IMR-90 (cell line): ENCODE measurements at regions not wholly inside any gene's neighbourhood (a gene's known extent, or its start where the extent isn't known, plus 50 kb on each side); places are given as distances from the start of the nearest gene placed in this dataset.

Experiments
- ATAC-seq: fragments of 200-7000 bp; cut with Tn5 transposase; 2 replicates; pipeline ENCODE4 v1.9.1; 2020; ENCODE audit warnings: low read depth, mild to moderate bottlenecking, moderate library complexity
- BruUV-seq: library from RNA; stranded (reverse); fragments of 400-500 nt; replicated peaks from 2 replicates; lab custom pipeline; 2021; lab: Mats Ljungman, UMichigan
- CTCF ChIA-PET: fragments of 300-600 bp; formaldehyde crosslinking; extraction: SDS; loops from one replicate; lab custom pipeline; 2021; ENCODE audit warnings: antibody characterized with exemption; lab: Yijun Ruan, JAX
- POLR2A ChIA-PET: fragments of 300-600 bp; sonication (Branson Sonifier 250); formaldehyde crosslinking; loops from one replicate; lab custom pipeline; 2022; ENCODE audit warnings: antibody characterized with exemption; ENCODE audit not compliant: unreplicated experiment; lab: Charles Lee
- DNase-seq: peaks from one replicate; pipeline ENCODE4 v3.0.0; 2013
- H2AFZ ChIP-seq: replicated peaks from 2 replicates; pipeline ENCODE3; 2013; ENCODE audit warnings: low read length, mild to moderate bottlenecking; ENCODE audit not compliant: poor library complexity
- H2AK5ac ChIP-seq: 2 replicates; pipeline ENCODE4 v1.6.1; 2013; ENCODE audit warnings: low read depth, low read length, inconsistent platforms
- H2AK9ac ChIP-seq: replicated peaks from 2 replicates; pipeline ENCODE3; 2013; ENCODE audit warnings: mild to moderate bottlenecking, low read depth, low read length, moderate library complexity; ENCODE audit not compliant: poor library complexity
- H2BK120ac ChIP-seq: 2 replicates; pipeline ENCODE4 v1.6.1; 2013; ENCODE audit warnings: low read depth, low read length, inconsistent platforms
- H2BK15ac ChIP-seq: 3 replicates; pipeline ENCODE4 v1.6.1; 2013; ENCODE audit warnings: low read depth, low read length, inconsistent platforms
- H2BK20ac ChIP-seq: 2 replicates; pipeline ENCODE4 v1.6.1; 2013; ENCODE audit warnings: low read depth, mild to moderate bottlenecking, inconsistent platforms, low read length, moderate library complexity
- H2BK5ac ChIP-seq: 2 replicates; pipeline ENCODE4 v1.6.1; 2013; ENCODE audit warnings: mild to moderate bottlenecking, low read depth, low read length, inconsistent platforms; ENCODE audit not compliant: poor library complexity, severe bottlenecking
- H3K14ac ChIP-seq: replicated peaks from 2 replicates; pipeline ENCODE4 v1.6.1; 2013; ENCODE audit warnings: low read depth, low read length, inconsistent platforms
- H3K18ac ChIP-seq: 2 replicates; pipeline ENCODE4 v1.6.1; 2013; ENCODE audit warnings: low read depth, low read length, control low read depth
- H3K23ac ChIP-seq: 2 replicates; pipeline ENCODE4 v1.6.1; 2013; ENCODE audit warnings: low read depth, low read length, inconsistent platforms
- H3K27ac ChIP-seq: 2 replicates; pipeline ENCODE4 v1.5.1; 2013; ENCODE audit warnings: mild to moderate bottlenecking, control low read depth, low read length; ENCODE audit not compliant: insufficient read depth
- H3K27me3 ChIP-seq: 2 replicates; pipeline ENCODE4 v1.6.1; 2013; ENCODE audit warnings: low read length; ENCODE audit not compliant: control insufficient read depth, insufficient read depth
- H3K36me3 ChIP-seq: 2 replicates; pipeline ENCODE4 v1.6.1; 2013; ENCODE audit warnings: low read length, mixed read lengths; ENCODE audit not compliant: control insufficient read depth, insufficient read depth
- H3K4ac ChIP-seq: 2 replicates; pipeline ENCODE4 v1.6.1; 2013; ENCODE audit warnings: low read depth, low read length, inconsistent platforms
- H3K4me1 ChIP-seq: 2 replicates; pipeline ENCODE4 v1.6.1; 2013; ENCODE audit warnings: low read length, mixed read lengths; ENCODE audit not compliant: control insufficient read depth, insufficient read depth
- H3K4me2 ChIP-seq: 2 replicates; pipeline ENCODE4 v1.6.1; 2013; ENCODE audit warnings: low read depth, mild to moderate bottlenecking, control low read depth, low read length, moderate library complexity
- H3K4me3 ChIP-seq: 2 replicates; pipeline ENCODE4 v1.5.1; 2013; ENCODE audit warnings: low read depth, mild to moderate bottlenecking, control low read depth, low read length, moderate library complexity; ENCODE audit not compliant: insufficient read depth
- H3K56ac ChIP-seq: 2 replicates; pipeline ENCODE4 v1.6.1; 2013; ENCODE audit warnings: low read length, inconsistent platforms; ENCODE audit not compliant: insufficient read depth; ENCODE audit errors: extremely low read depth
- H3K79me1 ChIP-seq, 2 experiments: 2 replicates each; pipeline ENCODE4 v1.6.1; 2013; ENCODE audit warnings: low read length in 2 of 2, inconsistent platforms in 1 of 2, low read depth in 1 of 2
- H3K9ac ChIP-seq: 2 replicates; pipeline ENCODE4 v1.6.1; 2013; ENCODE audit warnings: low read depth, low read length, control low read depth
- H3K9me1 ChIP-seq: 2 replicates; pipeline ENCODE4 v1.6.1; 2013; ENCODE audit warnings: low read length, inconsistent platforms; ENCODE audit not compliant: insufficient read depth
- H3K9me3 ChIP-seq: 2 replicates; pipeline ENCODE4 v1.6.1; 2013; ENCODE audit warnings: low read length; ENCODE audit not compliant: control insufficient read depth, insufficient read depth
- H4K20me1 ChIP-seq: 2 replicates; pipeline ENCODE4 v1.6.1; 2013; ENCODE audit warnings: low read length, inconsistent platforms; ENCODE audit not compliant: insufficient read depth
- H4K5ac ChIP-seq: 2 replicates; pipeline ENCODE4 v1.6.1; 2013; ENCODE audit warnings: mild to moderate bottlenecking, low read depth, low read length, control low read depth
- H4K8ac ChIP-seq, 2 experiments: 2 replicates each; pipeline ENCODE4 v1.6.1; 2013; ENCODE audit warnings: low read depth in 2 of 2, low read length in 2 of 2, control low read depth in 1 of 2, inconsistent platforms in 1 of 2
- H4K91ac ChIP-seq: 2 replicates; pipeline ENCODE4 v1.6.1; 2013; ENCODE audit warnings: low read depth, low read length, inconsistent platforms; ENCODE audit not compliant: insufficient read depth
- FOS ChIP-seq: fragments of 150-350 bp; IDR thresholded peaks from 2 replicates; pipeline ENCODE4 v1.6.1; 2016; ENCODE audit warnings: low read depth, low read length
- MXI1 ChIP-seq: IDR thresholded peaks from 2 replicates; pipeline ENCODE4 v1.6.1; 2012; ENCODE audit warnings: low read depth, mild to moderate bottlenecking, low read length, moderate library complexity, borderline replicate concordance
- POLR2A ChIP-seq: IDR thresholded peaks from 2 replicates; pipeline ENCODE4 v1.6.1; 2012; ENCODE audit warnings: mild to moderate bottlenecking, low read depth, low read length
- SMC3 ChIP-seq: fragments of 150-350 bp; IDR thresholded peaks from 2 replicates; pipeline ENCODE4 v1.6.1; 2016; ENCODE audit warnings: low read depth, mild to moderate bottlenecking, antibody characterized with exemption, low read length, moderate library complexity
- WGBS, 2 experiments: methylation state at CpG; one replicate each; pipeline versions ENCODE4 v1.1.5 to v1.1.7; 2013; ENCODE audit warnings: missing lambda C conversion rate in 2 of 2; ENCODE audit not compliant: insufficient read length in 1 of 2; ENCODE audit errors: extremely low coverage in 2 of 2; 5-methylcytosine and 5-hydroxymethylcytosine counted together
- dilution Hi-C: fragments of 300-500 bp; cut with HindIII; formaldehyde crosslinking; loops from one replicate; pipeline ENCODE4 v1.14.3; 2018; ENCODE audit warnings: low sequenced_read_pairs; ENCODE audit not compliant: unreplicated experiment
- in situ Hi-C: fragments of 300-500 bp; cut with MboI; formaldehyde crosslinking; loops from 3 replicates; pipeline ENCODE4 v1.14.3; 2019; ENCODE audit warnings: low sequenced_read_pairs, inconsistent platforms, mixed read lengths
- intact Hi-C: fragments of 100-400 bp; cut with micrococcal nuclease; formaldehyde crosslinking; loops from 2 replicates; pipeline ENCODE4 v1.10.0; 2022

DNA sequence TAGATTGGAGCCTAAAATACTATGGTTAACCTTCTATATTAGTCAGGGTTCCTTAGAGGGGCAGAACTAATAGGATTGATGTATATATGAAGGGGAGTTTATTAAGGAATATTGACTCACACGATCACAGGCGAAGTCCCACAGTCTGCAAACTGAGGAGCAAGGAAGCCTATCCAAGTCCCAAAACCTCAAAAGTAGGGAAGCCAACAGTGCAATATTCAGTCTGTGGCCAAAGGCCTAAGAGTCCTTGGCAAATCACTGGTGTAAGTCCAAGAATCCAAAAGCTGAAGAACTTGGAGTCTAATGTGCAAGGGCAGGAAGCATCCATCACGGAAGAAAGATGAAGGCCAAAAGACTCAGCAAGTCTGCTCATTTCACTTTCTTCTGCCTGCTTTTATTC, 133.5 kb upstream of the ADGRF1 start:
- H2BK120ac ChIP-seq, result no peak overlapping the region
- CTCF ChIA-PET, result no interaction called here

More for the DNA sequence above, 133.5 kb upstream of the ADGRF1 start:
- Histone ChIP-seq H3K79me1 (no peaks in the 10 kb centered on the region), H2BK5ac (no peak overlapping the region), H2AK9ac (no peak overlapping the region), H3K4me2 (no peak overlapping the region), H3K36me3 (no peaks in the 10 kb centered on the region), H3K18ac (no peak overlapping the region), H3K23ac (no peak overlapping the region), H3K4me1 (no peaks in the 10 kb centered on the region), H4K20me1 (no peaks in the 10 kb centered on the region), H3K9ac (no peak overlapping the region), H3K14ac (no peak overlapping the region), H2BK15ac (no peak overlapping the region), H4K5ac (no peak overlapping the region), H4K8ac (no peak overlapping the region), H3K4ac (no peak overlapping the region), H2BK20ac (no peak overlapping the region), H2AFZ (no peak overlapping the region), H3K9me1 (no peaks in the 10 kb centered on the region), H3K56ac (no peak overlapping the region), H3K9me3 (no peaks in the 10 kb centered on the region), H2AK5ac (no peak overlapping the region), H3K4me3 (no peak overlapping the region), H3K27me3 (no peaks in the 10 kb centered on the region), H3K27ac (no peak overlapping the region), H4K91ac (no peak overlapping the region)
- in situ Hi-C loops (no loop called here), dilution Hi-C loops (no loop called here), intact Hi-C loops (no loop called here)
- TF ChIP-seq MXI1 (no peak), SMC3 (no peak), FOS (no peak), POLR2A (no peak)
- DNase-seq (no peak), ATAC-seq (no peak)
- POLR2A ChIA-PET, result no interaction called here
- WGBS, 2 experiments, result 100% methylated on average over 1 of the region's 3 CpGs; no CpG with 5 or more reads in 1 of the 2 experiments
- BruUV-seq, result no TSS peak
